ENCODE measurements at regions not wholly inside any gene's neighbourhood (a gene's known extent, or its start where the extent isn't known, plus 50 kb on each side); places are given as distances from the start of the nearest gene placed in this dataset.

- TF ChIP-seq CTCF (IDR thresholded peaks at IDR 0.05) (no peak), POLR2A (IDR thresholded peaks at IDR 0.05) (no peak)
- no peak for DNase-seq (ENCODE audit: low spot score in 2 of 2)
- H3K4me3 ChIP-seq (ENCODE audit: low read depth, poor library complexity, severe bottlenecking), result no peak overlapping the region
- 61 to 71% methylated on average over 1 of the region's 1 CpG for WGBS, 2 donors
- intact Hi-C loops (cut with DNase I; ENCODE audit: low total_unique reads), result no loop called here
Observed at GRCh38 chr13:109884462-109884861, 98.1 kb upstream of the IRS2 start.

- TF ChIP-seq POLR2A (IDR thresholded peaks at IDR 0.05), result no peak
- no peak for TF ChIP-seq CTCF (IDR thresholded peaks at IDR 0.05)
- intact Hi-C loops (cut with DNase I; ENCODE audit: low total_unique reads), result no loop called here
- WGBS, 2 donors, result 77 to 80% methylated on average over 20 of the region's 20 CpGs
- H3K4me3 ChIP-seq (ENCODE audit: low read depth, poor library complexity, severe bottlenecking), result no peak overlapping the region
- no peak for DNase-seq (ENCODE audit: low spot score in 2 of 2)
Observed at GRCh38 chr13:109883181-109884180, 97.1 kb upstream of the IRS2 start.

- no peak for DNase-seq (ENCODE audit: low spot score in 2 of 2)
- no peak for TF ChIP-seq CTCF (IDR thresholded peaks at IDR 0.05)
- no peak for TF ChIP-seq POLR2A (IDR thresholded peaks at IDR 0.05)
- H3K4me3 ChIP-seq (ENCODE audit: low read depth, poor library complexity, severe bottlenecking), result no peak overlapping the region
- WGBS, 2 donors, result 68% methylated on average over 14 of the region's 14 CpGs
- intact Hi-C loops (cut with DNase I; ENCODE audit: low total_unique reads), result no loop called here
Observed at GRCh38 chr13:109881961-109882558, 95.7 kb upstream of the IRS2 start.

- TF ChIP-seq CTCF (IDR thresholded peaks at IDR 0.05) (no peak), POLR2A (IDR thresholded peaks at IDR 0.05) (no peak)
- no peak for DNase-seq (ENCODE audit: low spot score in 2 of 2)
- no peak overlapping the region for H3K4me3 ChIP-seq (ENCODE audit: low read depth, poor library complexity, severe bottlenecking)
- WGBS, 2 donors, result 82 to 83% methylated on average over 14 of the region's 14 CpGs
- intact Hi-C loops (cut with DNase I; ENCODE audit: low total_unique reads), result no loop called here
Observed at GRCh38 chr13:109881347-109881725, 95.0 kb upstream of the IRS2 start.

GRCh38 chr13:109880371-109881346, 94.3 kb upstream of the IRS2 start:
- intact Hi-C loops (cut with DNase I; ENCODE audit: low total_unique reads), result no loop called here
- no peak for DNase-seq (ENCODE audit: low spot score in 2 of 2)
- 85 to 86% methylated on average over 35 of the region's 35 CpGs for WGBS, 2 donors
- no peak overlapping the region for H3K4me3 ChIP-seq (ENCODE audit: low read depth, poor library complexity, severe bottlenecking)
- no peak for TF ChIP-seq CTCF (IDR thresholded peaks at IDR 0.05)
- no peak for TF ChIP-seq POLR2A (IDR thresholded peaks at IDR 0.05)

Data from lower leg skin (tissue), 4 donors.